Right cardiac atrium (tissue), 5 donors: ENCODE measurements at regions not wholly inside any gene's neighbourhood (a gene's known extent, or its start where the extent isn't known, plus 50 kb on each side); places are given as distances from the start of the nearest gene placed in this dataset.
A peak's percentile ranks its signal among the peaks of the same experiment; 100 is the strongest.
"Not testable (repeated sequence)": the region's sequence is repeated elsewhere in the genome, so short reads cannot be mapped to it uniquely, and the experiment has no call there.

Experiments used
- ATAC-seq, 2 donors: fragments of 200-7000 bp; cut with Tn5 transposase; one replicate each; pipeline versions ENCODE4 v1.8.0 to v1.9.1; 2020; ENCODE audit warnings: moderate library complexity in 2 of 2, mild to moderate bottlenecking in 1 of 2
- DNase-seq, 3 donors: peaks; one replicate each; pipeline ENCODE4 v3.0.0-alpha.2; 2020
- H3K27ac ChIP-seq: one replicate; pipeline ENCODE4 v1.5.1; 2013; ENCODE audit warnings: mild to moderate bottlenecking, low read length, control low read depth, moderate library complexity
- H3K27me3 ChIP-seq: one replicate; pipeline ENCODE4 v1.6.1; 2013; ENCODE audit not compliant: control insufficient read depth, insufficient read depth
- H3K4me1 ChIP-seq: one replicate; pipeline ENCODE4 v1.6.1; 2013; ENCODE audit warnings: low read length; ENCODE audit not compliant: control insufficient read depth, insufficient read depth
- H3K4me3 ChIP-seq: one replicate; pipeline ENCODE4 v1.5.1; 2013; ENCODE audit warnings: low read length, control low read depth
- H3K9me3 ChIP-seq: one replicate; pipeline ENCODE4 v1.6.1; 2013; ENCODE audit warnings: low read length; ENCODE audit not compliant: control insufficient read depth
- WGBS: extraction: QIAGEN DNeasy Blood & Tissue Kit; methylation state at CpG from one replicate; pipeline ENCODE4 v1.1.7; 2013; 5-methylcytosine and 5-hydroxymethylcytosine counted together
- intact Hi-C, 4 donors: fragments of 100-400 bp; cut with DNase I; formaldehyde crosslinking; loops; one replicate each; pipeline versions ENCODE4 v1.11.0 to v1.14.0; 2022 to 2023
- donor health status: healthy with polysubstance abuse.
- donor health status: DM: no; HTN: yes; CAD: no.
- donor health status: DM: no; HTN: no; CAD: no.
- donor health status: DM: no; HTN: yes; CAD: no; lungs with severe emphysema.
- donor health status: DM: yes; HTN: yes; CAD: no.

DNA sequence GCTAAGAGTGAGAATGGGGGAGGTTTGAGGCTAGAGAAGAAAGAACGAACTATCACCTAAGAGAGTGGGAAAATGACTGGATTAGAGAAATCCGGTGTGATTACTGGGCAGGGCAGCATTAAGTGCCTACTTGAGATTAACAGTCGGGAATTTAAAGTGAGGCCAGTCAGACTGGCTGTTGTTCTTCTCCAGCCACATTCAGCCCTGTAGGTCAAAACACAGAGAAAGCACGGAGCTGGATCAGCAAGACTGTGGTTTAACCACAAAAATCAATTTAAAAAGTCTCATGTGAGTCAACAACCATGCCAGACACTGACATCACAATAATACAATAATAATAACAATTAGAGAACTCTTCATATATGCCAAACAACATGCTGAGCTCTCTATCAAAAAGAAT, 301.9 kb upstream of the SGK1 start:
- intact Hi-C loops, result no loop called here
- no peak for DNase-seq
- Histone ChIP-seq H3K27ac (no peak overlapping the region), H3K9me3 (no peaks in the 10 kb centered on the region), H3K4me3 (no peak overlapping the region), H3K4me1 (peaks cover 2% of the 10 kb centered on the region), H3K27me3 (no peaks in the 10 kb centered on the region)
- ATAC-seq, result peak; percentile 40 to 74
- 68% methylated on average over 4 of the region's 4 CpGs for WGBS

DNA sequence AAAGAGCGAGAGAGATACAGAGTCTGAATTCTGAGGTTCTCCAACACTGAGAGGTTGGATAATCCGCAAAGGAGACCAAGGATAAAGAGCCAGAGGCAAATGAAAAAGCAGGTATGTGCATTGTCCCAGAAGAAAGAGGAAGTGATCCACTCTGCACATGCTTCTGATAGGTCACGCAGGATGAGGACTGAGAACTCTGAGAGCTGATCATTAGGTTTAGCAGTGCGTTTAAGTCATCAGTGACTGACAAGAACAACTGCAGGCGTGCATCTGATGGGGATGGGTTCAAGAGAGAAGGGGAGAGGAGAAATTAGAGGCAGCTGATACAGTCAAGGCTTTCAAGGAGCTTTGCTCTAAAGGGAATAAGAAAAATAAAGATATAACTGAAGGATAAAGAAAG, 301.2 kb upstream of the SGK1 start:
- intact Hi-C loops, result no loop called here
- H3K9me3 ChIP-seq, result no peaks in the 10 kb centered on the region
- no peak for ATAC-seq
- no peaks in the 10 kb centered on the region for H3K27me3 ChIP-seq
- no peak for DNase-seq
- H3K27ac ChIP-seq, result no peak overlapping the region
- 93% methylated on average over 5 of the region's 5 CpGs for WGBS
- H3K4me3 ChIP-seq, result no peak overlapping the region
- H3K4me1 ChIP-seq, result peaks cover 2% of the 10 kb centered on the region

DNA sequence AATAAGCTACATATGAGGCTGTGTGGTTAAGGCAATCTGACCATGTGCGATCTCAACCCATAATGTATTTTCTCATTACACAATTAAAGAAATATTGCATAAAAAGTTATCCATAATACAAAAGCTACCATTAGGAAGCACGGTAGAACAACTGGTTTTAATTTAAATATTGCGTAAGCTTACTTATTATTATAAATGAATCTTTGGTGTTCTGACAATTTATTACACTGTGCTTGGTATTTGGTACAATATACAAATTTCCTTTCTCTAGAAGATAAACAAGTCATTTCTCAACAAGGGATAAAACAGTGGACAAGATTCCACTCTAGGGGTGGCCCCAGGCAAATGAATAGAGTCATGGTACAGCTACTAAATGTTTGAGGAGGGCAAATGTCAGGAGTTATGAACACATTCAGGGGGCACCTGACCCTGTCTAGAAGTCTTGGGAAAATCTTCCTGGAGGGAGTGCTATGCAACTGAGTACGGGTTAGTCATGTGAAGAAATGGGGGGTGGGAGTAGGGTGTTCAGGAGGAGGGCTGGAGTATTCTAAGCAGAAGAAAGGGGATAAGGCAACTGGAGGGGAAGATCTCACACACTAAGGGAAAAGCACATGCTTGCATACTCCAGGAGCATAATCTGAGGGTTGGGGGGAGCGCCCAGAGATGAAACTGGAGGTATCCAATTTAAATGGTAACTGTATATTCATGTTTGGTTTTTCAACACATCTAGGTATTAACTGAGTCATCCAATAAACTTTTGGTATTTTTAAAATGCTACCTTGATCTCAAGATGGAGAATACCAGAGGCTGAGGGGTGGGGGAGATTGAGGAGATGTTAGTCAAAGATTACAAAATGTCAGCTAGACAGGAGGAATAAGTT, 296.9 kb upstream of the SGK1 start:
- ATAC-seq (no peak), DNase-seq (no peak)
- peaks cover 2% of the 10 kb centered on the region for H3K4me1 ChIP-seq
- no peaks in the 10 kb centered on the region for H3K27me3 ChIP-seq
- intact Hi-C loops, result no loop called here
- no peaks in the 10 kb centered on the region for H3K9me3 ChIP-seq
- H3K27ac ChIP-seq, result no peak overlapping the region
- 97% methylated on average over 5 of the region's 5 CpGs for WGBS
- no peak overlapping the region for H3K4me3 ChIP-seq

DNA sequence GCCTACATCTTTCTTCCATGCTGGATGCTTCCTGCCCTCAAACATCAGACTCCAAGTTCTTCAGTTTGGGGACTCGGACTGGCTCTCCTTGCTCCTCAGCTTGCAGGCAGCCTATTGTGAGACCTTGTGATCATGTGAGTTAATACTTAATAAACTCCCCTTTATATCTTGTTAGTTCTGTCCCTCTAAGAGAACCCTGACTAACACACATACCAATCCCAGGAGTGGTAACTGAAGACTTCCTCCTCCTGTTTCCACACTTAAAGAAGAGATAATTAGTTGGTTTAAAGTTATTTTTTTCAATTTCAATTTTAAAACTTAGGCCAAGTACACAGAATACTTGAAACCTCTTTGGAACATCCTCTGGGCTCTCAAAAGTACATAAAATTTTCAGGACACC, 294.2 kb upstream of the SGK1 start:
- 90% methylated on average over 1 of the region's 1 CpG for WGBS
- H3K9me3 ChIP-seq, ATAC-seq, H3K27ac ChIP-seq, H3K27me3 ChIP-seq, H3K4me3 ChIP-seq, DNase-seq, intact Hi-C loops, H3K4me1 ChIP-seq: not testable (repeated sequence)

DNA sequence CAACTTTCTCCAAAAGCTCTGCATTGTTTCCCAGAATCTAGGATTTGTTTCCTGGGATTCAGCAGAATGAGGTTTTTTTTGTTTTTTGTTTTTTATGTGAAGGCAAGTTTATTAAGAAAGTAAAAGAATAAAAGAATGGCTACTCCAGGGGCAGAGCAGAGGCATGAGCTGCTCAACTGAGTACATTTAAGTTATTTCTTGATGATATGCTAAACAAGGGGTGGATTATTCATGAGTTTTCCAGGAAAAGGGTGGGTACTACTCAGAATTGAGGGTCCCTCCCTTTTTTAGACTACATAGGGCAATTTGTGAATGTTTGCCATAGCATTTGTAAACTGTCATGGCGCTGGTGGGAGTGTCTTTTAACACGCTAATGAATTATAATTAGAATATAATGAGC, 292.5 kb upstream of the SGK1 start:
- ATAC-seq, result no peak
- Histone ChIP-seq H3K4me1 (no peaks in the 10 kb centered on the region), H3K4me3 (no peak overlapping the region), H3K27me3 (no peaks in the 10 kb centered on the region), H3K27ac (no peak overlapping the region), H3K9me3 (no peaks in the 10 kb centered on the region)
- intact Hi-C loops, result no loop called here
- no peak for DNase-seq
- WGBS, result 87% methylated on average over 2 of the region's 2 CpGs

DNA sequence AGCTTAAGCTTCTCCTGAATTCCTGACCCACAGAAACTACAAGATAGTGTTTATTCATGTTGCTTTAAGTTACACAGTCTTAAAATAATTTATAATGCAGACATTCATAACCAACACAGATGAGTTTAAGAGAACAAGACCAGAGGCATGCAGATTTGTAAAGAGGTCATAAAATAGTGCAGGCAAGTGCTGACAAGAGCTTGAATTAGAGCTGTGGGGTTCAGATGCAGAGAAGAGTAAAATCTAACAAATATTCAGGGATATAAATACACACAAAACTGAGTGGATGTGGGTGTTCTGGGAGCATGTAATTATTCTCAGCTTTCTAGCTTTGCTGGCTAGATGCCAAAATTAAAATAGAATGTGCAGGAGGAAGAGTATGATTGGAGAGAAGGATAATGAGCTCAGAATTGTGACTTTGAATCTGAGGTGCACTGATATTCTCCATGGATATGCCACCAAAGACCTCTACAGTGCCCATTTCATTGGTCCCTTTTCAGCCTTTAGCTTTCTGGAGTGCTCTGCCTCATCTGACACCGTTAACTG, 291.9 kb upstream of the SGK1 start:
- 79% methylated on average over 1 of the region's 1 CpG for WGBS
- no peak overlapping the region for H3K27ac ChIP-seq
- H3K4me1 ChIP-seq, result no peaks in the 10 kb centered on the region
- ATAC-seq (no peak), DNase-seq (no peak)
- H3K27me3 ChIP-seq, result no peaks in the 10 kb centered on the region
- intact Hi-C loops, result no loop called here
- no peak overlapping the region for H3K4me3 ChIP-seq
- no peaks in the 10 kb centered on the region for H3K9me3 ChIP-seq

DNA sequence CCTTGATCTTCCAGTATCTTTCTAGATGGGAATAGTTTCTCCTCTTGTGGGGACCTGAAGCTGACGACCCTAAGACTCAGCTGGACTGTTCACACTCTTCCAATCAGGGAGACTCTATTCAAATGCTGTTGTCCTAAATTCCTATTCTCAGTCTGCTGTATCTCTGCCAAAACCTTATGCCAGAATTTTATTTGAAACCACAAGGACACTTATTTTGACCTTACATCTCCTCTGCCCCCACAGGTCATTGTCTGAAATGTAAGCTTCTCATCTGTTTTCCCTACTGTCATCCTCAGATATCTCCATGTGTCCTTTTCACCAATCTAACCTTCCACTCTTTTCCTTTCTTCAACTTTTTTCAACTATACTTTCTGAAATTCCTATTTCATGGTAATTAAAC, 289.5 kb upstream of the SGK1 start:
- no peak for ATAC-seq
- WGBS, result 52% methylated on average over 1 of the region's 1 CpG
- no peaks in the 10 kb centered on the region for H3K4me1 ChIP-seq
- DNase-seq, result no peak
- intact Hi-C loops, result no loop called here
- H3K4me3 ChIP-seq, result no peak overlapping the region
- no peaks in the 10 kb centered on the region for H3K9me3 ChIP-seq
- no peaks in the 10 kb centered on the region for H3K27me3 ChIP-seq
- H3K27ac ChIP-seq, result no peak overlapping the region

DNA sequence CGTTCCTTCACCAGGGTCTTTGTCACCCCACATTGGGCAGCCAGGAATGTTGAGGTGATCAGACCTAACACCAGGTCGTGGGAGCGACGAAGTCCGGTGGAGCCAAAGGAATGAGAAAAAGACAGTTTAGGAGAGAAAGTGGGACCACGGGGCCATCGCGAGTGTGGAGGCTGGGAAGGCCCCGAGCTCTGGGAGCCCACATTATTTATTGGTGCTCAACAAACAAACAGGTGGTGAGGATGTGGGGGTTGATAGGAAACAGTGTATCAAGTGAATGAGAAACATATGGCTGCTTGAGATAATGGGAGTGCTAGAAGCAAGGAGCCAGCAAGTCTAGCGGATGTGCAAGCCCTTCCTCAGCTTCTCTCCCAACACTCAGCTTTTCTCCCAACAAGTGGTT, 287.1 kb upstream of the SGK1 start:
- no peak for ATAC-seq
- DNase-seq, result no peak
- Histone ChIP-seq H3K27me3 (no peaks in the 10 kb centered on the region), H3K4me3 (no peak overlapping the region), H3K4me1 (no peaks in the 10 kb centered on the region), H3K9me3 (no peaks in the 10 kb centered on the region), H3K27ac (no peak overlapping the region)
- intact Hi-C loops, result no loop called here
- WGBS, result 89% methylated on average over 10 of the region's 10 CpGs

DNA sequence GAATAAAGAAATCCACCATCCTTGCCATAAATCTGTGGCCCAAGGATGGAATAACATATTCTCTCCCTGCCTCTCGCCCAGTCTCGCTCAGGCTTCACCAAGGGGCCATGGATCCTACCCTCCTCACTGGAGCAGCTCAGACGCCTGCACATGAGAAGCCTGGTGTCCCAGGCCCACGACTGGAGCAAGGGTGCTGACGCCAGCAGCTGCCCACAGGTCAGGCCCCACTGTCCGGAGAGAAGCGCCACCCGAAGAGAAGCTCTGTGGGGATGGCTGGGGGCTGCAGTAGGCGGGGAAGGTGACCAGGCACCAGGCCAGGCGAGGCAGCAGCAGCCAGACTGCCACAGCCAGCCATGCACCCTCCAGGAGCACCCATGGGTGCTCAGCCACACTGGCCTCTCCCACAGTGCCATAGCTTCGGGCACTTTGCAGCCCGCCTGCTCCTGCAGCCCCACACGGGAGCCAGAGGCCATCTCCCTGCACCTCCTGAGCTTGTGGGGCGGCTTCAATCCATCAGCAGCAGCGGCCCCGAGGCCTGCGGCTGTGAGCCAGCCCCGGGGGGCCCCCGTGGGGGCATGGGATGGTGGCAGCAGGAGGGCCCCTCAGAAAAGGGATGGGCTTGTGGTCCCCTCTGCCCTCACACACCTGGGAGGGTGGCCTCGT, 286.2 kb upstream of the SGK1 start:
- Histone ChIP-seq H3K27me3 (no peaks in the 10 kb centered on the region), H3K4me1 (no peaks in the 10 kb centered on the region), H3K9me3 (no peaks in the 10 kb centered on the region), H3K27ac (no peak overlapping the region), H3K4me3 (no peak overlapping the region)
- 89% methylated on average over 20 of the region's 20 CpGs for WGBS
- DNase-seq, result peak in 1 of 3 donors; percentile 55
- intact Hi-C loops, result no loop called here
- peak in 1 of 2 donors; percentile 50 for ATAC-seq

DNA sequence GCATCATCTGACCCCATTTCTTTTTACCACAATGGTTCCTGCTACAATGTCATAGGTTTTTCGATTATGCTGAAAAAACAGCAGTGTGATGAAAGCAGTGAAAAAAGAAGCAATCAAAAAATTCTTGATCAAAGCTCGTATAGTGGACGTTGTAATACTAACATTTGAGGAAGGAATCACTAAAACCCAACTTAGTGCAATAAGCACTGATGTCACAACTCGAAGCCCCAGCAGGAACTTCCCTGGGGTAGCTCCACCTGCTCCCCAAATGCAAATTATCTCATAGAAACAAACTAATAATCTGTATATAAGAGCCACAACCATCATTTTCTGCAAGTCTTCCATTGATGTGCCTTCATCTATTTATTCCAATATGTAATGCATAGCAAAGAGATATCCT, 285.6 kb upstream of the SGK1 start:
- WGBS, result 86% methylated on average over 4 of the region's 4 CpGs
- no peaks in the 10 kb centered on the region for H3K9me3 ChIP-seq
- H3K4me1 ChIP-seq, result no peaks in the 10 kb centered on the region
- ATAC-seq (no peak), DNase-seq (no peak)
- no peak overlapping the region for H3K27ac ChIP-seq
- intact Hi-C loops, result no loop called here
- H3K27me3 ChIP-seq, result no peaks in the 10 kb centered on the region
- H3K4me3 ChIP-seq, result no peak overlapping the region

DNA sequence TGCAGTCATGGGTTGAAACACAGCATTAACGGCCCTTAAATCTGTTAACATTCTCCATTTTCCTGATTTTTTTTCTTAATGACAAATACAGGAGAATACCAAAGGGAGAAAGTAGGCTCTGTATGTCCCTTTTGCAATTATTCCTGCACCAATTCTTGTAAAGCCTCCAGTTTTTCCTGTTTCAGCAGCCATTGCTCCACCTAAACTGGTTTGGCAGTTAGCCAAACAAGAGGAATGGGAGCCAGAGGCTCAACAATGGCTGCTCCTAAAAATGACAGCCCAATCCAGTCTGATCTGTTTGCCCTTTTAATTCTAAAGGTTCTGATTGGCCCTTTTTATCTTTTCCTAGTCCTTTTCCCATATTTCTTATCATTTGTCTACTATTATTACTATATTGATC, 284.2 kb upstream of the SGK1 start:
- no peak for ATAC-seq
- Histone ChIP-seq H3K27me3 (no peaks in the 10 kb centered on the region), H3K4me1 (no peaks in the 10 kb centered on the region), H3K9me3 (no peaks in the 10 kb centered on the region), H3K4me3 (no peak overlapping the region), H3K27ac (no peak overlapping the region)
- intact Hi-C loops, result no loop called here
- 71% methylated on average over 1 of the region's 1 CpG for WGBS
- no peak for DNase-seq
